ENCODE measurements at regions not wholly inside any gene's neighbourhood (a gene's known extent, or its start where the extent isn't known, plus 50 kb on each side); places are given as distances from the start of the nearest gene placed in this dataset.

GRCh38 chr15:98403569-98403968 is 244.8 kb upstream of the IGF1R start (continued):
- TF ChIP-seq ERG (CRISPR knock-in tag; IDR thresholded peaks at IDR 0.05) = no peak
- TF ChIP-seq, protein P1, sequence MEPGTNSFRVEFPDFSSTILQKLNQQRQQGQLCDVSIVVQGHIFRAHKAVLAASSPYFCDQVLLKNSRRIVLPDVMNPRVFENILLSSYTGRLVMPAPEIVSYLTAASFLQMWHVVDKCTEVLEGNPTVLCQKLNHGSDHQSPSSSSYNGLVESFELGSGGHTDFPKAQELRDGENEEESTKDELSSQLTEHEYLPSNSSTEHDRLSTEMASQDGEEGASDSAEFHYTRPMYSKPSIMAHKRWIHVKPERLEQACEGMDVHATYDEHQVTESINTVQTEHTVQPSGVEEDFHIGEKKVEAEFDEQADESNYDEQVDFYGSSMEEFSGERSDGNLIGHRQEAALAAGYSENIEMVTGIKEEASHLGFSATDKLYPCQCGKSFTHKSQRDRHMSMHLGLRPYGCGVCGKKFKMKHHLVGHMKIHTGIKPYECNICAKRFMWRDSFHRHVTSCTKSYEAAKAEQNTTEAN (CRISPR knock-in tag; IDR thresholded peaks at IDR 0.05) = no peak
- no peak for TF ChIP-seq FOXJ3 (CRISPR knock-in tag; IDR thresholded peaks at IDR 0.05; ENCODE audit: borderline replicate concordance)
- no peak for TF ChIP-seq HMGA2 (CRISPR knock-in tag; IDR thresholded peaks at IDR 0.05)
- no peak for TF ChIP-seq NR3C1 (CRISPR knock-in tag; conservative IDR thresholded peaks at IDR 0.05; ENCODE audit: low read depth)
- TF ChIP-seq IRF2 (CRISPR knock-in tag; IDR thresholded peaks at IDR 0.05; ENCODE audit: borderline replicate concordance, low read depth) = no peak

DNA sequence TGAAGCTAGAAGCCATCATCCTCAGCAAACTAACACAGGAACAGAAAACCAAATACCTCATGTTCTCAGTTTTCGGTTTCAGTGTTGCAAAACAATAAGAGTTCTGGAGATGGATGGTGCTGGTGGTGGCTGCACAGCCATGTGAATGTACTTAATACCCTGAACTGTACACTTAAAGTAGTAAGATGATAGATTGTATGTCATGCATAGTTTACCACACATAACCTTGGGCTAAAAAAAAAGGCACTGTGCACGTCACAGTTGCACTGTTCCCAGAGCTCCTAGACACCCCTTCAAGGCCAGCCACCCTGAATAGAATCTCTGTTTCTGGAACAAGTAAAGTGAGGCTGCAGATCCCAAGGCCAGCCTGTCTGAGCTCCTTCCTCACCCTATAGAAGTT is 243.3 kb upstream of the IGF1R start:
- TF ChIP-seq USF1 (CRISPR knock-in tag; IDR thresholded peaks at IDR 0.05) (no peak), ZNF425 (CRISPR knock-in tag; conservative IDR thresholded peaks at IDR 0.05) (no peak), ZNF423 (CRISPR knock-in tag; IDR thresholded peaks at IDR 0.05) (no peak), SMAD4 (CRISPR knock-in tag; IDR thresholded peaks at IDR 0.05) (no peak), ZNF532 (CRISPR knock-in tag; IDR thresholded peaks at IDR 0.05; ENCODE audit: borderline replicate concordance) (no peak), ZNF121 (CRISPR knock-in tag; IDR thresholded peaks at IDR 0.05) (no peak), NR3C1 (CRISPR knock-in tag; conservative IDR thresholded peaks at IDR 0.05; ENCODE audit: low read depth) (no peak), ZNF671 (CRISPR knock-in tag; IDR thresholded peaks at IDR 0.05) (no peak), KAT7 (CRISPR knock-in tag; IDR thresholded peaks at IDR 0.05; ENCODE audit: borderline replicate concordance) (no peak), RORB (CRISPR knock-in tag; IDR thresholded peaks at IDR 0.05) (no peak), GABPB1 (CRISPR knock-in tag; IDR thresholded peaks at IDR 0.05) (no peak), FOXK1 (CRISPR knock-in tag; IDR thresholded peaks at IDR 0.05) (no peak), ATF1 (CRISPR knock-in tag; IDR thresholded peaks at IDR 0.05) (no peak), TEAD1 (CRISPR knock-in tag; IDR thresholded peaks at IDR 0.05) (no peak), ELF4 (CRISPR knock-in tag; IDR thresholded peaks at IDR 0.05; ENCODE audit: low read depth) (no peak), GTF2I (CRISPR knock-in tag; conservative IDR thresholded peaks at IDR 0.05) (no peak)
- TF ChIP-seq, protein P2, sequence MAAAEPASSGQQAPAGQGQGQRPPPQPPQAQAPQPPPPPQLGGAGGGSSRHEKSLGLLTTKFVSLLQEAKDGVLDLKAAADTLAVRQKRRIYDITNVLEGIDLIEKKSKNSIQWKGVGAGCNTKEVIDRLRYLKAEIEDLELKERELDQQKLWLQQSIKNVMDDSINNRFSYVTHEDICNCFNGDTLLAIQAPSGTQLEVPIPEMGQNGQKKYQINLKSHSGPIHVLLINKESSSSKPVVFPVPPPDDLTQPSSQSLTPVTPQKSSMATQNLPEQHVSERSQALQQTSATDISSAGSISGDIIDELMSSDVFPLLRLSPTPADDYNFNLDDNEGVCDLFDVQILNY (CRISPR knock-in tag; IDR thresholded peaks at IDR 0.05) = no peak
- TF ChIP-seq, protein P3, sequence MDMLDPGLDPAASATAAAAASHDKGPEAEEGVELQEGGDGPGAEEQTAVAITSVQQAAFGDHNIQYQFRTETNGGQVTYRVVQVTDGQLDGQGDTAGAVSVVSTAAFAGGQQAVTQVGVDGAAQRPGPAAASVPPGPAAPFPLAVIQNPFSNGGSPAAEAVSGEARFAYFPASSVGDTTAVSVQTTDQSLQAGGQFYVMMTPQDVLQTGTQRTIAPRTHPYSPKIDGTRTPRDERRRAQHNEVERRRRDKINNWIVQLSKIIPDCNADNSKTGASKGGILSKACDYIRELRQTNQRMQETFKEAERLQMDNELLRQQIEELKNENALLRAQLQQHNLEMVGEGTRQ (CRISPR knock-in tag; IDR thresholded peaks at IDR 0.05) = no peak
- Mint-ChIP-seq H3K4me3 (no peak overlapping the region), H3K27me3 (ENCODE audit: low read depth) (no peaks in the 10 kb centered on the region; the same call in 1 of the 2 replicates), H3K9me3 (peaks cover 10% of the 10 kb centered on the region), H3K36me3 (no peaks in the 10 kb centered on the region), H3K4me1 (no peaks in the 10 kb centered on the region), H3K27ac (no peak overlapping the region)
- no peak for DNase-seq (ENCODE audit: low spot score)
- POLR2A ChIA-PET = no interaction called here
- ATAC-seq = no peak
- CTCF ChIA-PET = interaction anchor here (1.5 kb wide), 1 partner anchor 93 kb away, joined by 6 read pairs; no protein-coding TSS in a partner anchor

Measured in WTC11 (cell line).